NCI-H2227 treated with DMSO at 0.1 percent for 48 hours (cell line): ENCODE measurements at regions not wholly inside any gene's neighbourhood (a gene's known extent, or its start where the extent isn't known, plus 50 kb on each side); places are given as distances from the start of the nearest gene placed in this dataset.

Experiments
- DNase-seq: peaks from one replicate; lab custom pipeline; 2025; lab: John Stamatoyannopoulos, UW

GRCh38 chr11:115695677-115696364, 191.6 kb upstream of the CADM1 start:
- DNase-seq, result no peak

- no peak for DNase-seq
Observed at GRCh38 chr11:115693002-115693401, 188.8 kb upstream of the CADM1 start.

- no peak for DNase-seq
Observed at GRCh38 chr11:115691030-115691429, 186.8 kb upstream of the CADM1 start.

- no peak for DNase-seq
Observed at GRCh38 chr11:115687934-115688333, 183.7 kb upstream of the CADM1 start.

GRCh38 chr11:115684699-115685098, 180.5 kb upstream of the CADM1 start:
- DNase-seq, result no peak

GRCh38 chr11:115684135-115684534, 179.9 kb upstream of the CADM1 start:
- DNase-seq, result no peak

- DNase-seq, result no peak
Observed at GRCh38 chr11:115682888-115683287, 178.7 kb upstream of the CADM1 start.

GRCh38 chr11:115682101-115682500, 177.9 kb upstream of the CADM1 start:
- DNase-seq, result no peak

GRCh38 chr11:115679945-115680344, 175.7 kb upstream of the CADM1 start:
- DNase-seq, result no peak

GRCh38 chr11:115678942-115679341, 174.7 kb upstream of the CADM1 start:
- DNase-seq, result no peak

- no peak for DNase-seq
Observed at GRCh38 chr11:115677190-115677589, 173.0 kb upstream of the CADM1 start.

GRCh38 chr11:115676768-115677167, 172.6 kb upstream of the CADM1 start:
- DNase-seq, result no peak

GRCh38 chr11:115676206-115676605, 172.0 kb upstream of the CADM1 start:
- peak; percentile 32 for DNase-seq

- DNase-seq, result no peak
Observed at GRCh38 chr11:115674937-115675544, 170.8 kb upstream of the CADM1 start.

- no peak for DNase-seq
Observed at GRCh38 chr11:115674176-115674936, 170.1 kb upstream of the CADM1 start.

- no peak for DNase-seq
Observed at GRCh38 chr11:115673720-115674119, 169.5 kb upstream of the CADM1 start.

- no peak for DNase-seq
Observed at GRCh38 chr11:115672999-115673411, 168.8 kb upstream of the CADM1 start.

- DNase-seq, result no peak
Observed at GRCh38 chr11:115672412-115672811, 168.2 kb upstream of the CADM1 start.

GRCh38 chr11:115670538-115671205, 166.5 kb upstream of the CADM1 start:
- peak; percentile 25 for DNase-seq

GRCh38 chr11:115665958-115666357, 161.7 kb upstream of the CADM1 start:
- no peak for DNase-seq

GRCh38 chr11:115665175-115665821, 161.1 kb upstream of the CADM1 start:
- peak; percentile 37 for DNase-seq

- no peak for DNase-seq
Observed at GRCh38 chr11:115664313-115664712, 160.1 kb upstream of the CADM1 start.
